ENCODE measurements at regions not wholly inside any gene's neighbourhood (a gene's known extent, or its start where the extent isn't known, plus 50 kb on each side); places are given as distances from the start of the nearest gene placed in this dataset.

- 68 to 76% (median 70%) methylated on average over 9 of the region's 9 CpGs for WGBS, 3 donors
- DNase-seq (no peak), ATAC-seq (no peak)
- Histone ChIP-seq H3K4me3 (no peak overlapping the region), H3K4me1 (no peaks in the 10 kb centered on the region), H3K27me3 (ENCODE audit: insufficient read depth in 3 of 3, low read length in 2 of 3) (no peaks in the 10 kb centered on the region), H3K9me3 (no peaks in the 10 kb centered on the region), H3K27ac (no peak overlapping the region), H3K36me3 (ENCODE audit: insufficient read depth in 1 of 2, low read depth in 1 of 2) (no peaks in the 10 kb centered on the region)
- intact Hi-C loops (cut with DNase I), result no loop called here
- TF ChIP-seq CTCF (IDR thresholded peaks at IDR 0.05), result no peak
Measured at GRCh38 chr16:24624102-24624501, 84.7 kb downstream of the RBBP6 start.

GRCh38 chr16:24626256-24626655 lies 86.9 kb downstream of the RBBP6 start:
- intact Hi-C loops (cut with DNase I), result no loop called here
- Histone ChIP-seq H3K27me3 (ENCODE audit: insufficient read depth in 3 of 3, low read length in 2 of 3) (no peaks in the 10 kb centered on the region), H3K9me3 (no peaks in the 10 kb centered on the region), H3K27ac (no peak overlapping the region), H3K36me3 (ENCODE audit: insufficient read depth in 1 of 2, low read depth in 1 of 2) (no peaks in the 10 kb centered on the region), H3K4me3 (no peak overlapping the region), H3K4me1 (no peaks in the 10 kb centered on the region)
- ATAC-seq (no peak), DNase-seq (no peak)
- no peak for TF ChIP-seq CTCF (IDR thresholded peaks at IDR 0.05)
- whole genome bisulfite sequencing, 3 donors, result 77 to 82% (median 81%) methylated on average over 2 of the region's 2 CpGs

GRCh38 chr16:24634919-24635318 lies 94.5 kb upstream of the TNRC6A start:
- H3K36me3 ChIP-seq (ENCODE audit: insufficient read depth in 1 of 2, low read depth in 1 of 2), result no peaks in the 10 kb centered on the region
- intact Hi-C loops (cut with DNase I), result no loop called here
- WGBS, 3 donors, result 51 to 60% (median 53%) methylated on average over 1 of the region's 1 CpG

GRCh38 chr16:24635900-24636610 lies 93.4 kb upstream of the TNRC6A start:
- Histone ChIP-seq H3K27ac (no peak overlapping the region), H3K27me3 (ENCODE audit: insufficient read depth in 3 of 3, low read length in 2 of 3) (no peaks in the 10 kb centered on the region), H3K36me3 (ENCODE audit: insufficient read depth in 1 of 2, low read depth in 1 of 2) (no peaks in the 10 kb centered on the region), H3K4me3 (no peak overlapping the region), H3K9me3 (no peaks in the 10 kb centered on the region), H3K4me1 (no peaks in the 10 kb centered on the region)
- DNase-seq (peak; percentile 76 to 82), ATAC-seq (peak in 2 of 4 donors; percentile 35 to 49)
- no peak for TF ChIP-seq CTCF (IDR thresholded peaks at IDR 0.05)
- WGBS, 3 donors, result 10 to 20% (median 16%) methylated on average over 6 of the region's 6 CpGs
- intact Hi-C loops (cut with DNase I), result no loop called here

More at GRCh38 chr16:24634919-24635318, 94.5 kb upstream of the TNRC6A start:
- no peak for TF ChIP-seq CTCF (IDR thresholded peaks at IDR 0.05)
- no peak for DNase-seq
- H3K9me3 ChIP-seq, result no peaks in the 10 kb centered on the region
- no peaks in the 10 kb centered on the region for H3K27me3 ChIP-seq (ENCODE audit: insufficient read depth in 3 of 3, low read length in 2 of 3)
- ATAC-seq, result no peak
- no peak overlapping the region for H3K4me3 ChIP-seq
- H3K27ac ChIP-seq, result no peak overlapping the region
- no peaks in the 10 kb centered on the region for H3K4me1 ChIP-seq

GRCh38 chr16:24639769-24640168 lies 89.7 kb upstream of the TNRC6A start:
- TF ChIP-seq CTCF (IDR thresholded peaks at IDR 0.05), result no peak
- Histone ChIP-seq H3K27ac (no peak overlapping the region), H3K27me3 (ENCODE audit: insufficient read depth in 3 of 3, low read length in 2 of 3) (peaks cover 0 to 2% (median 0%) of the 10 kb centered on the region in 3 donors), H3K4me1 (no peaks in the 10 kb centered on the region), H3K4me3 (no peak overlapping the region), H3K36me3 (ENCODE audit: insufficient read depth in 1 of 2, low read depth in 1 of 2) (no peaks in the 10 kb centered on the region), H3K9me3 (no peaks in the 10 kb centered on the region)
- ATAC-seq (no peak), DNase-seq (no peak)
- intact Hi-C loops (cut with DNase I), result no loop called here
- 77 to 81% (median 78%) methylated on average over 2 of the region's 2 CpGs for WGBS, 3 donors
